Activated B cell treated with CpG ODN at 0.5 μM for 24 hours (primary cell): ENCODE measurements at regions not wholly inside any gene's neighbourhood (a gene's known extent, or its start where the extent isn't known, plus 50 kb on each side); places are given as distances from the start of the nearest gene placed in this dataset.
A peak's percentile ranks its signal among the peaks of the same experiment; 100 is the strongest.
"Not testable (repeated sequence)": the region's sequence is repeated elsewhere in the genome, so short reads cannot be mapped to it uniquely, and the experiment has no call there.

Experiments
- ATAC-seq: fragments of 200-7000 bp; cut with Tn5 transposase; one replicate; pipeline ENCODE4 v1.10.0; 2021; ENCODE audit warnings: low read depth, mild to moderate bottlenecking, moderate library complexity
- CTCF ChIA-PET: fragments of 350-600 bp; sonication (Branson Sonifier 250); formaldehyde crosslinking; loops from one replicate; lab custom pipeline; 2021; ENCODE audit warnings: antibody characterized with exemption; lab: Charles Lee
- POLR2A ChIA-PET: fragments of 350-600 bp; sonication (Branson Sonifier 250); formaldehyde crosslinking; loops from one replicate; lab custom pipeline; 2021; ENCODE audit warnings: antibody characterized with exemption; lab: Charles Lee
- DNase-seq: peaks from one replicate; pipeline ENCODE4 v3.0.0; 2022
- H3K27ac Mint-ChIP-seq: one replicate; pipeline ENCODE4 v1.8.0; 2020; ENCODE audit warnings: mixed read lengths
- H3K27me3 Mint-ChIP-seq: one replicate; pipeline ENCODE4 v1.8.0; 2021; ENCODE audit warnings: mixed read lengths
- H3K36me3 Mint-ChIP-seq: one replicate; pipeline ENCODE4 v1.8.0; 2021; ENCODE audit warnings: low read depth, mixed read lengths
- H3K4me1 Mint-ChIP-seq: one replicate; pipeline ENCODE4 v1.8.0; 2021; ENCODE audit warnings: mixed read lengths
- H3K4me3 Mint-ChIP-seq: one replicate; pipeline ENCODE4 v1.8.0; 2020; ENCODE audit warnings: mild to moderate bottlenecking, mixed read lengths
- H3K9me3 Mint-ChIP-seq: one replicate; pipeline ENCODE4 v1.8.0; 2020; ENCODE audit warnings: mixed read lengths
- CTCF ChIP-seq: fragments of 200-600 bp; IDR thresholded peaks from one replicate; pipeline ENCODE4 v1.8.0; 2022; ENCODE audit warnings: antibody characterized with exemption, mild to moderate bottlenecking
- intact Hi-C: fragments of 100-400 bp; cut with micrococcal nuclease; formaldehyde crosslinking; loops from one replicate; pipeline ENCODE4 v1.15.1; 2024

DNA sequence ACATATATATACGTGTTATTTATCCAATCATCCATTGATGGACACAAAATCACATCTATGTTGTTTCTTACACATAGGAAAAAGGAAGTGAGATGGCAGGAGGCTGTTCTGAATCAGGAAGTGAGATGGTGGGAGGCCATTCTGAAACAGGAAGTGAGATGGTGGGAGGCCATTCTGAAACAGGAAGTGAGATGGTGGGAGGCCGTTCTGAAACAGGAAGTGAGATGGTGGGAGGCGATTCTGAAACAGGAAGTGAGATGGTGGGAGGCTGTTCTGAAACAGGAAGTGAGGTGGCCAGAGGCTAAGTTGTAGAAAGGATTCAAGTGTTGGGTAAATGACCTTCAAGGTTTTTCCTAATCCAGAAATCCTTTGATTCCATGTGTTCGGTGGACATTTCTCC lies 921.5 kb downstream of the TYW1 start:
- DNase-seq: no peak
- H3K4me1 Mint-ChIP-seq: peaks cover 6% of the 10 kb centered on the region
- H3K9me3 Mint-ChIP-seq: peaks cover 29% of the 10 kb centered on the region
- ChIA-PET POLR2A (no interaction called here), CTCF (no interaction called here)
- no peak overlapping the region for H3K4me3 Mint-ChIP-seq
- peak overlapping the region; percentile 68 for H3K27ac Mint-ChIP-seq
- no peaks in the 10 kb centered on the region for H3K36me3 Mint-ChIP-seq
- no peaks in the 10 kb centered on the region for H3K27me3 Mint-ChIP-seq
- no peak for TF ChIP-seq CTCF
- intact Hi-C loops: no loop called here
- ATAC-seq: no peak

GRCh38 chr7:67923286-67923685 lies 926.7 kb downstream of the TYW1 start:
- no peak for ATAC-seq
- no peak for DNase-seq
- no peaks in the 10 kb centered on the region for H3K36me3 Mint-ChIP-seq
- H3K9me3 Mint-ChIP-seq: peaks cover 24% of the 10 kb centered on the region
- ChIA-PET POLR2A (no interaction called here), CTCF (no interaction called here)
- TF ChIP-seq CTCF: no peak
- intact Hi-C loops: no loop called here
- no peak overlapping the region for H3K4me3 Mint-ChIP-seq
- H3K27ac Mint-ChIP-seq: no peak overlapping the region
- peaks cover 4% of the 10 kb centered on the region for H3K4me1 Mint-ChIP-seq
- H3K27me3 Mint-ChIP-seq: no peaks in the 10 kb centered on the region

DNA sequence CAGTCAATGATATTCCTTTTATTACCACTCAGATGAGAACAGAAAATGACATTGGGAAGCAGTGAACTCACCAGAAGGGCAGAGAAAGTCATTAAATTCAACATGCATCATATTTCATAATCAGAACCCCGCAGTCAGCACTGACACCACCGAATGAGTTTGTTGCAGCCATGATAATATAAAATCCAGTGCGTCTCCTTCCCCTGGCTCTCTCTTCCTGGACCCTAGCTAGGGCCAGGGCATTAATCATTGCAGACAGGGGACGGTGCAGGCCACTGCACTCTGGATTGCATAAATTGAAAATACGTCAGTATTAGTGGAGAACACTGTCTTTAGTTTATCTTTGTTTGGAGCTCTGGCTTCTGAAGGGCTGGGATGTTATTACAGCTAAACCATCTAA lies 931.5 kb downstream of the TYW1 start:
- Mint-ChIP-seq H3K27me3 (no peaks in the 10 kb centered on the region), H3K36me3 (no peaks in the 10 kb centered on the region), H3K9me3 (peaks cover 15% of the 10 kb centered on the region), H3K4me3 (no peak overlapping the region), H3K4me1 (no peaks in the 10 kb centered on the region), H3K27ac (no peak overlapping the region)
- ATAC-seq: no peak
- ChIA-PET CTCF (no interaction called here), POLR2A (no interaction called here)
- TF ChIP-seq CTCF: no peak
- no peak for DNase-seq
- intact Hi-C loops: no loop called here

- DNase-seq, H3K4me1 Mint-ChIP-seq, H3K4me3 Mint-ChIP-seq, intact Hi-C loops, H3K27ac Mint-ChIP-seq, POLR2A ChIA-PET, H3K9me3 Mint-ChIP-seq, ATAC-seq, H3K27me3 Mint-ChIP-seq, H3K36me3 Mint-ChIP-seq, CTCF ChIA-PET: not testable (repeated sequence)
These were observed 939.8 kb downstream of the TYW1 start for GRCh38 chr7:67936447-67936846.

DNA sequence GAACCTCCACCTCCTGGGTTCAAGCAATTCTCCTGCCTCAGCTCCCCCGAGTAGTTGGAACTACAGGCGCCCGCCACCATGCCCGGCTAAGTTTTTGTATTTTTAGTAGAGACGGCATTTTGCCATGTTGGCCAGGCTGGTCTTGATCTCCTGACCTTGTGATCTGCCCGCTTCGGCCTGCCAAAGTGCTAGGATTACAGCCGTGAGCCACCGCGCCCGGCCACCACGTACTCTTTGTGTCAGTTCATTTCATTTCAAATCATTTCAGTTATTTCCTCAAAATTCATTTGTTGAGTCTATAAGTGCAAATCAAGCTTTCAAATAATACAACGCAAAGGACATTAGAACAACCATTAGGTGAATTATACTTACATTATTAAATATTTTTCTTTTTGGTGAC lies 943.8 kb downstream of the TYW1 start:
- no peaks in the 10 kb centered on the region for H3K27me3 Mint-ChIP-seq
- peaks cover 8% of the 10 kb centered on the region for H3K9me3 Mint-ChIP-seq
- DNase-seq: no peak
- H3K36me3 Mint-ChIP-seq: no peaks in the 10 kb centered on the region
- intact Hi-C loops: no loop called here
- no peak for TF ChIP-seq CTCF
- H3K27ac Mint-ChIP-seq: no peak overlapping the region
- H3K4me1 Mint-ChIP-seq: no peaks in the 10 kb centered on the region
- H3K4me3 Mint-ChIP-seq: no peak overlapping the region
- ATAC-seq: no peak
- CTCF ChIA-PET: no interaction called here
- POLR2A ChIA-PET: no interaction called here

DNA sequence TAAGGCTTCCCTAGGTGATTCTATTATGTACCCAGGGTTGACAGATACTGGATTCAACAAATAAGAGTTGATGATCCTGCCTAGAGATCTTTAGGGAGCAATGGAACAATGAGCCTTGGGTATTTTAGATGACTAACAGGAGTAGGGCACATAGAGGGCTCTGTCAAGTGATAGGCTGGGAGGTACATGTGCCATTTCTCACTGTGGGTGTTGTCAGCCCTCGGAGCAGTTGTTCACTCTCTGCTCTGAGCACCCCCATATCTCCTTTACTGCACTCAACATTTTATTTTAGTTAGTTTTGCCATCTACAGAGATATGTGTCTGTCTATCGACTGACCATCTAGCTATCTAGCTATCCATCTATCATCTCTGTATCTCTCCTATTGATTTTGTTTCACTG lies 950.6 kb downstream of the TYW1 start:
- intact Hi-C loops: no loop called here
- peaks cover 8% of the 10 kb centered on the region for H3K9me3 Mint-ChIP-seq
- no peaks in the 10 kb centered on the region for H3K27me3 Mint-ChIP-seq
- ChIA-PET CTCF (no interaction called here), POLR2A (no interaction called here)
- ATAC-seq: no peak
- no peak overlapping the region for H3K27ac Mint-ChIP-seq
- H3K4me3 Mint-ChIP-seq: no peak overlapping the region
- no peaks in the 10 kb centered on the region for H3K4me1 Mint-ChIP-seq
- H3K36me3 Mint-ChIP-seq: no peaks in the 10 kb centered on the region
- DNase-seq: no peak
- TF ChIP-seq CTCF: no peak
